PFSK-1 (cell line): ENCODE measurements at regions not wholly inside any gene's neighbourhood (a gene's known extent, or its start where the extent isn't known, plus 50 kb on each side); places are given as distances from the start of the nearest gene placed in this dataset.

Source experiments
- FOXP2 ChIP-seq: optimal IDR thresholded peaks from 2 replicates; pipeline ENCODE3; 2011; ENCODE audit warnings: borderline replicate concordance, control low read depth, inconsistent platforms; ENCODE audit not compliant: insufficient read depth; ENCODE audit errors: extremely low read length, extremely low read depth
- POLR2AphosphoS5 ChIP-seq: IDR thresholded peaks from 2 replicates; pipeline ENCODE4 v1.6.1; 2012; ENCODE audit warnings: low read depth, mild to moderate bottlenecking, control low read depth, low read length, moderate library complexity
- REST ChIP-seq, 2 experiments: IDR thresholded peaks; 2 replicates each; pipeline versions ENCODE4 v1.6.1 to v1.8.0; 2011 to 2012; ENCODE audit warnings: low read depth in 2 of 2, low read length in 2 of 2, control low read depth in 1 of 2, inconsistent platforms in 1 of 2, mild to moderate bottlenecking in 1 of 2, moderate library complexity in 1 of 2; ENCODE audit not compliant: insufficient read depth in 1 of 2
- SIN3A ChIP-seq: IDR thresholded peaks from 2 replicates; pipeline ENCODE4 v1.6.1; 2012; ENCODE audit warnings: mild to moderate bottlenecking, low read length, moderate library complexity, borderline replicate concordance; ENCODE audit not compliant: insufficient read depth
- TAF1 ChIP-seq: IDR thresholded peaks from 2 replicates; pipeline ENCODE4 v1.6.1; 2012; ENCODE audit warnings: low read length, control low read depth, borderline replicate concordance; ENCODE audit not compliant: insufficient read depth

DNA sequence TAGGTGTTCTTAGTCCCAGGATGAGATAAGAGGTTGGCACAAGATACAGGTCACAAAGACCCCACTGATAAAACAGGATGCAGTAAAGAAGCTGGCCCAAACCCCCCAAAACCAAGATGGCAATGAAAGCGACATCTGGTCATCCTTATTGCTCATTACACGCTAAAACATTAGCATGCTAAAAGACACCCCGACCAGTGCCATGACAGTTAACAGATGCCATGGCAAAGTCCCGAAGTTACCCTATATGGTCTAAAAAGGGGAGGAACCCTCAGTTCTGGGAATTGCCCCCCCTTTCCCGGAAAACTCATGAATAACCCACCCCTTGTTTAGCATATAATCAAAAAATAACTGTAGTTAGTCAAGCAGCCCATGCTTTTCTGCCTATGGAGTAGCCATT lies 251.1 kb downstream of the SLC4A3 start:
- no peak for TF ChIP-seq POLR2AphosphoS5
- no peak for TF ChIP-seq REST (IDR thresholded peaks at IDR 0.05; ENCODE audit: insufficient read depth in 1 of 2, low read depth in 2 of 2, low read length in 2 of 2)
- no peak for TF ChIP-seq FOXP2
- TF ChIP-seq TAF1: no peak
- TF ChIP-seq SIN3A: no peak

DNA sequence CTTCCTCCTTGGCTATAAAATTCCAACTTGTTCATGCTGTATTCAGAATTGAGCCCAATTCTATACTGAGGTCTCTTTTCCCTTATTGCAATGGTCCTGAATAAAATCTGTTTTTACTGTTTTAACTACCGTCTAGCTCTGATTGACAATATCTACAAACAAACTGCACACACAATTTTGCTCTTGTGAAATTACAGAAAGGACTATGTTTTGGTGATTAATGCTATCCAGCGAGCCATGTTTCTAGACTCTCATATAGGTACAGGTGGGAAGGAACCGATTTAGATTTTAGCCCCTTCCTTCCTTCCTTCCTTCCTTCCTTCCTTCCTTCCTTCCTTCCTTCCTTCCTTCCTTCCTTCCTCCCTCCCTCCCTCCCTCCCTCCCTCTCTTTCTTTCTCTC lies 254.4 kb downstream of the SLC4A3 start:
- TF ChIP-seq FOXP2 (no peak), TAF1 (no peak), SIN3A (no peak), POLR2AphosphoS5 (no peak)

- no peak for TF ChIP-seq REST (IDR thresholded peaks at IDR 0.05; ENCODE audit: insufficient read depth in 1 of 2, low read depth in 2 of 2, low read length in 2 of 2)
- TF ChIP-seq FOXP2: no peak
- TF ChIP-seq TAF1: no peak
- TF ChIP-seq SIN3A: no peak
- no peak for TF ChIP-seq POLR2AphosphoS5
Observed at GRCh38 chr2:219886615-219887014, 259.2 kb downstream of the SLC4A3 start.

DNA sequence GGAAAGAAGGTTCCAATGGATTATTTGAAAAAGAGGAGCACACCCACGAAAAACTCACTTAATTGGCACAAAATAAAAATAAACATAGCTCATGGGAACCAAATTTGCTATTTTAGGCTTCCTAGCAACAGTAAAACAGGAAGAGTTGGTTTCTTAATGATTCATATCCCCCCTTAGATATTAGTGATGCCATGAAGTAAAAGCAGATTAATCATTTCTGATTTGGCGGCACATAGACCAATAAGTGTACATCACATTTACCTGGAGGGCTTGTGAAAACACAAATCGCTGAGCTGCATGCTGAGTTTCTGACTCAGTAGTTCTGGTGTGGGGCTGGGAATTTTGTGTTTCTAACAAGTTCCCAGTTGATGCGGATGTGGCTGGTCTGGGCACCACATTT lies 260.4 kb downstream of the SLC4A3 start:
- TF ChIP-seq FOXP2: no peak
- TF ChIP-seq TAF1: no peak
- no peak for TF ChIP-seq SIN3A
- no peak for TF ChIP-seq REST (IDR thresholded peaks at IDR 0.05; ENCODE audit: insufficient read depth in 1 of 2, low read depth in 2 of 2, low read length in 2 of 2)
- no peak for TF ChIP-seq POLR2AphosphoS5

- TF ChIP-seq POLR2AphosphoS5 (no peak), FOXP2 (no peak), TAF1 (no peak), REST (IDR thresholded peaks at IDR 0.05; ENCODE audit: insufficient read depth in 1 of 2, low read depth in 2 of 2, low read length in 2 of 2) (no peak), SIN3A (no peak)
Observed at GRCh38 chr2:219893541-219893940, 266.1 kb downstream of the SLC4A3 start.
